Ishikawa (cell line): ENCODE measurements at regions not wholly inside any gene's neighbourhood (a gene's known extent, or its start where the extent isn't known, plus 50 kb on each side); places are given as distances from the start of the nearest gene placed in this dataset.

Source experiments
- CEBPB ChIP-seq: IDR thresholded peaks from 2 replicates; pipeline ENCODE4 v1.6.1; 2012
- CREB1 ChIP-seq: IDR thresholded peaks from 2 replicates; pipeline ENCODE4 v1.6.1; 2012; ENCODE audit warnings: low read depth
- EGR1 ChIP-seq: IDR thresholded peaks from 2 replicates; pipeline ENCODE4 v1.6.1; 2012
- EP300 ChIP-seq: IDR thresholded peaks from 2 replicates; pipeline ENCODE4 v1.6.1; 2012; ENCODE audit warnings: borderline replicate concordance
- FOXM1 ChIP-seq: IDR thresholded peaks from 2 replicates; pipeline ENCODE4 v1.6.1; 2012; ENCODE audit warnings: low read depth, borderline replicate concordance
- MAX ChIP-seq: IDR thresholded peaks from 2 replicates; pipeline ENCODE4 v1.6.1; 2012
- NFIC ChIP-seq: IDR thresholded peaks from 2 replicates; pipeline ENCODE4 v1.6.1; 2012
- RAD21 ChIP-seq: IDR thresholded peaks from 2 replicates; pipeline ENCODE4 v1.6.1; 2012; ENCODE audit warnings: low read depth
- REST ChIP-seq: IDR thresholded peaks from 2 replicates; pipeline ENCODE4 v1.6.1; 2012; ENCODE audit warnings: low read depth, mild to moderate bottlenecking
- TAF1 ChIP-seq: IDR thresholded peaks from 2 replicates; pipeline ENCODE4 v1.6.1; 2012; ENCODE audit warnings: low read depth, mild to moderate bottlenecking
- TCF12 ChIP-seq: IDR thresholded peaks from 2 replicates; pipeline ENCODE4 v1.6.1; 2012; ENCODE audit warnings: low read depth
- TEAD4 ChIP-seq: IDR thresholded peaks from 2 replicates; pipeline ENCODE4 v1.6.1; 2012
- USF1 ChIP-seq: IDR thresholded peaks from 2 replicates; pipeline ENCODE4 v1.6.1; 2012
- YY1 ChIP-seq: IDR thresholded peaks from 2 replicates; pipeline ENCODE4 v1.6.1; 2012; ENCODE audit warnings: low read depth
- ZBTB7A ChIP-seq: IDR thresholded peaks from 2 replicates; pipeline ENCODE4 v1.6.1; 2012; ENCODE audit warnings: low read depth

- no peak for TF ChIP-seq FOXM1
- TF ChIP-seq EGR1, result no peak
- no peak for TF ChIP-seq CREB1
- TF ChIP-seq CEBPB, result no peak
- no peak for TF ChIP-seq REST
- no peak for TF ChIP-seq YY1
- TF ChIP-seq TEAD4, result no peak
- no peak for TF ChIP-seq TAF1
- no peak for TF ChIP-seq MAX
- no peak for TF ChIP-seq ZBTB7A
- TF ChIP-seq TCF12, result no peak
- TF ChIP-seq EP300, result no peak
Observed at GRCh38 chr11:112334381-112334780, 73.7 kb upstream of the PLET1 start.

- no peak for TF ChIP-seq ZBTB7A
- no peak for TF ChIP-seq EGR1
- TF ChIP-seq TEAD4, result no peak; the same call in 1 of the 2 replicates
- TF ChIP-seq REST, result no peak
- TF ChIP-seq CREB1, result no peak
- TF ChIP-seq TAF1, result no peak
- TF ChIP-seq NFIC, result no peak
- TF ChIP-seq CEBPB, result no peak
- TF ChIP-seq TCF12, result no peak
- no peak for TF ChIP-seq RAD21
- TF ChIP-seq EP300, result no peak
- no peak for TF ChIP-seq USF1
- TF ChIP-seq YY1, result no peak
- TF ChIP-seq FOXM1, result no peak
Observed at GRCh38 chr11:112336356-112336886, 75.8 kb upstream of the PLET1 start.

- TF ChIP-seq YY1, result no peak
- no peak for TF ChIP-seq RAD21
- no peak for TF ChIP-seq TCF12
- no peak for TF ChIP-seq CEBPB
- TF ChIP-seq TEAD4, result no peak
Observed at GRCh38 chr11:112339566-112339965, 78.9 kb upstream of the PLET1 start.

GRCh38 chr11:112343368-112344039 is 82.8 kb upstream of the PLET1 start:
- TF ChIP-seq YY1 (no peak), CEBPB (no peak), EGR1 (no peak), MAX (no peak), RAD21 (no peak), ZBTB7A (no peak), TEAD4 (no peak), CREB1 (no peak), TCF12 (no peak), EP300 (no peak), FOXM1 (no peak), USF1 (no peak), REST (no peak)
